OCI-LY1 (cell line): ENCODE measurements at regions not wholly inside any gene's neighbourhood (a gene's known extent, or its start where the extent isn't known, plus 50 kb on each side); places are given as distances from the start of the nearest gene placed in this dataset.

Source experiments
- H2AFZ ChIP-seq: fragments of 200-600 bp; sonication (generic), shearing (Covaris generic); 2 replicates; pipeline ENCODE4 v1.6.0; 2014; ENCODE audit warnings: antibody characterized with exemption, mild to moderate bottlenecking, low read length
- H3F3A ChIP-seq: fragments of 200-600 bp; sonication (generic), shearing (Covaris generic); 2 replicates; pipeline ENCODE4 v1.6.0; 2014; ENCODE audit warnings: mild to moderate bottlenecking, antibody characterized with exemption, low read length, moderate library complexity; ENCODE audit not compliant: insufficient read depth
- H3K27ac ChIP-seq: fragments of 200-600 bp; sonication (generic); 2 replicates; pipeline ENCODE4 v1.5.1; 2014; ENCODE audit warnings: low read length, mixed run types, mild to moderate bottlenecking, low read depth; ENCODE audit not compliant: poor library complexity, severe bottlenecking
- H3K27me3 ChIP-seq: fragments of 200-600 bp; sonication (generic); 2 replicates; pipeline ENCODE4 v1.6.0; 2014; ENCODE audit warnings: antibody characterized with exemption, mild to moderate bottlenecking, low read length, moderate library complexity; ENCODE audit not compliant: insufficient read depth
- H3K36me3 ChIP-seq: fragments of 200-600 bp; sonication (generic); 2 replicates; pipeline ENCODE4 v1.6.1; 2014; ENCODE audit warnings: mild to moderate bottlenecking, antibody characterized with exemption, low read length, moderate library complexity, mixed read lengths; ENCODE audit not compliant: insufficient read depth
- H3K4me1 ChIP-seq: fragments of 200-600 bp; sonication (generic); 2 replicates; pipeline ENCODE4 v1.5.1; 2014; ENCODE audit warnings: mild to moderate bottlenecking, low read length, moderate library complexity; ENCODE audit not compliant: insufficient read depth, severe bottlenecking
- H3K4me2 ChIP-seq: fragments of 200-600 bp; sonication (generic), shearing (Covaris generic); 2 replicates; pipeline ENCODE4 v1.6.1; 2014; ENCODE audit warnings: low read length
- H3K4me3 ChIP-seq: fragments of 200-600 bp; sonication (generic); 2 replicates; pipeline ENCODE4 v1.5.1; 2014; ENCODE audit warnings: low read length, low read depth, mild to moderate bottlenecking, mixed read lengths; ENCODE audit not compliant: poor library complexity, severe bottlenecking
- H3K79me2 ChIP-seq: fragments of 200-600 bp; shearing (Covaris generic); 2 replicates; pipeline ENCODE4 v1.6.1; 2016; ENCODE audit warnings: mixed run types, low read length, mixed read lengths; ENCODE audit not compliant: insufficient read depth
- H3K9ac ChIP-seq: fragments of 200-600 bp; sonication (generic), shearing (Covaris generic); 2 replicates; pipeline ENCODE4 v1.6.1; 2014; ENCODE audit warnings: mild to moderate bottlenecking, low read length, mixed read lengths
- H3K9me2 ChIP-seq: fragments of 200-600 bp; sonication (generic), shearing (Covaris generic); 2 replicates; pipeline ENCODE4 v1.6.1; 2014; ENCODE audit warnings: low read depth, mild to moderate bottlenecking, low read length, mixed read lengths
- H3K9me3 ChIP-seq: fragments of 200-600 bp; shearing (Covaris generic); 2 replicates; pipeline ENCODE4 v1.6.1; 2014; ENCODE audit warnings: low read length, mixed read lengths
- H4K20me1 ChIP-seq: fragments of 200-600 bp; sonication (generic), shearing (Covaris generic); 2 replicates; pipeline ENCODE4 v1.6.0; 2016; ENCODE audit warnings: mild to moderate bottlenecking, low read length; ENCODE audit not compliant: insufficient read depth
- CTCF ChIP-seq: fragments of 200-600 bp; sonication (generic), shearing (Covaris generic); IDR thresholded peaks from 2 replicates; pipeline ENCODE4 v1.5.1; 2017; ENCODE audit warnings: mild to moderate bottlenecking, antibody characterized with exemption, low read length, moderate library complexity, mixed read lengths
- EZH2 ChIP-seq: fragments of 200-600 bp; sonication (generic), shearing (Covaris generic); IDR thresholded peaks from 2 replicates; pipeline ENCODE4 v1.8.0; 2017; ENCODE audit warnings: borderline replicate concordance, mixed run types, mild to moderate bottlenecking, antibody characterized with exemption, low read length, moderate library complexity, mixed read lengths

- TF ChIP-seq EZH2 (no peak), CTCF (peak; percentile 13; the same call in 1 of the 2 replicates)
- H4K20me1 ChIP-seq, result no peaks in the 10 kb centered on the region
These were observed 250.9 kb downstream of the PTH2R start for GRCh38 chr2:208657468-208657867.

DNA sequence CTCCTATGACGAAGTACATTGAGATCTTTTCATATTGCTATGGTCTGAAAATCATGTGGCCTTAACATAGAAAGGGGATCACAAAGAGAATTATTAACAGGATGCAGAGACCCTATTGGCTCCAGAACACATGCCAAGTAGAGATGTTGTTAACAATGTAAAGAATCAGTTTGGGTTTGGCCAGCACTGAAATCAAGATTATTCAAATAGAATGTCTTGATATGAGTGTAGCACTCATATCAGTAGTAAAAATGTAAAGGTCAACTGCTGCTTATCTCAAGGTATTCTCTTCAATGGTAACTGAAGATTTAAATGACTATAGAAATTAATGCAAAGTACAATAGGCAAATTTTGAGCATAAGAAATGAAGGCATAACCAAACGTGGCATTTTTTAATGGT lies 262.8 kb downstream of the PTH2R start:
- Histone ChIP-seq H4K20me1 (no peaks in the 10 kb centered on the region), H2AFZ (no peak overlapping the region), H3K36me3 (no peaks in the 10 kb centered on the region), H3K4me1 (no peaks in the 10 kb centered on the region), H3K9me3 (no peaks in the 10 kb centered on the region), H3K4me2 (no peak overlapping the region), H3K4me3 (no peak overlapping the region), H3K27me3 (no peaks in the 10 kb centered on the region), H3K79me2 (no peaks in the 10 kb centered on the region), H3K9ac (no peak overlapping the region), H3K27ac (no peak overlapping the region), H3K9me2 (no peaks in the 10 kb centered on the region), H3F3A (no peaks in the 10 kb centered on the region)
- TF ChIP-seq EZH2 (no peak), CTCF (no peak)

More at GRCh38 chr2:208657468-208657867, 250.9 kb downstream of the PTH2R start:
- Histone ChIP-seq H3F3A (no peaks in the 10 kb centered on the region), H2AFZ (no peak overlapping the region), H3K27me3 (no peaks in the 10 kb centered on the region), H3K9ac (no peak overlapping the region), H3K79me2 (no peaks in the 10 kb centered on the region), H3K4me1 (no peaks in the 10 kb centered on the region), H3K4me2 (no peak overlapping the region), H3K4me3 (no peak overlapping the region), H3K9me3 (no peaks in the 10 kb centered on the region), H3K27ac (no peak overlapping the region), H3K36me3 (no peaks in the 10 kb centered on the region), H3K9me2 (no peaks in the 10 kb centered on the region)

- Histone ChIP-seq H3K4me3 (no peak overlapping the region), H3K4me2 (no peak overlapping the region), H3K4me1 (no peaks in the 10 kb centered on the region), H3K9me3 (no peaks in the 10 kb centered on the region), H3K27me3 (no peaks in the 10 kb centered on the region), H3K9ac (no peak overlapping the region), H3K79me2 (no peaks in the 10 kb centered on the region), H4K20me1 (no peaks in the 10 kb centered on the region), H3K36me3 (no peaks in the 10 kb centered on the region), H3F3A (no peaks in the 10 kb centered on the region), H3K27ac (no peak overlapping the region), H2AFZ (no peak overlapping the region), H3K9me2 (no peaks in the 10 kb centered on the region)
- no peak for TF ChIP-seq EZH2
- no peak for TF ChIP-seq CTCF
These were observed 264.7 kb downstream of the PTH2R start for GRCh38 chr2:208671284-208671683.
